Tibial artery (tissue), 4 donors: ENCODE measurements at regions not wholly inside any gene's neighbourhood (a gene's known extent, or its start where the extent isn't known, plus 50 kb on each side); places are given as distances from the start of the nearest gene placed in this dataset.

Source experiments
- DNase-seq, 2 donors: peaks; one replicate each; pipeline ENCODE4 v3.0.0-alpha.2; 2019
- H3K27ac ChIP-seq, 2 donors: fragments of 200-600 bp; sonication (generic) in 1 of 2; 1 replicate in 1 of 2; 2 replicates in 1 of 2; pipeline ENCODE4 v1.5.1; 2018 to 2019; ENCODE audit warnings: mild to moderate bottlenecking in 1 of 2
- H3K27me3 ChIP-seq, 2 donors: fragments of 200-600 bp; sonication (generic) in 1 of 2; one replicate each; pipeline versions ENCODE4 v1.5.1 to v1.6.0; 2016 to 2019
- H3K36me3 ChIP-seq, 3 donors: fragments of 200-600 bp; sonication (generic) in 2 of 3; one replicate each; pipeline ENCODE4 v1.5.1; 2016 to 2019; ENCODE audit warnings: mild to moderate bottlenecking in 2 of 3
- H3K4me1 ChIP-seq, 4 donors: fragments of 200-600 bp; sonication (generic) in 2 of 4; 1 replicate in 3 of 4; 2 replicates in 1 of 4; pipeline ENCODE4 v1.5.1; 2016 to 2019
- H3K4me3 ChIP-seq, 2 donors: fragments of 200-600 bp; sonication (generic) in 1 of 2; 1 replicate in 1 of 2; 2 replicates in 1 of 2; pipeline ENCODE4 v1.5.1; 2018 to 2019; ENCODE audit warnings: mild to moderate bottlenecking in 2 of 2
- H3K9me3 ChIP-seq, 3 donors: fragments of 200-600 bp; sonication (generic) in 1 of 3; one replicate each; pipeline ENCODE4 v1.5.1; 2016 to 2019
- CTCF ChIP-seq, 2 experiments: fragments of 200-600 bp in 1 of 2; fragments of 450-650 bp in 1 of 2; IDR thresholded peaks; one replicate each; pipeline ENCODE4 v1.5.1; 2017 to 2019; ENCODE audit warnings: antibody characterized with exemption in 2 of 2, mild to moderate bottlenecking in 1 of 2, moderate library complexity in 1 of 2
- intact Hi-C: fragments of 100-400 bp; cut with DNase I; formaldehyde crosslinking; loops from one replicate; pipeline ENCODE4 v1.15.0; 2023; ENCODE audit warnings: low total_unique reads

GRCh38 chr18:24949908-24950307 lies 402.1 kb downstream of the ZNF521 start:
- no peaks in the 10 kb centered on the region for H3K36me3 ChIP-seq
- H3K27me3 ChIP-seq, result no peaks in the 10 kb centered on the region
- H3K4me3 ChIP-seq, result no peak overlapping the region
- TF ChIP-seq CTCF (IDR thresholded peaks at IDR 0.05), result no peak
- no peak overlapping the region for H3K27ac ChIP-seq
- no peak for DNase-seq
- H3K9me3 ChIP-seq, result no peaks in the 10 kb centered on the region
- intact Hi-C loops, result no loop called here
- H3K4me1 ChIP-seq, result no peaks in the 10 kb centered on the region

DNA sequence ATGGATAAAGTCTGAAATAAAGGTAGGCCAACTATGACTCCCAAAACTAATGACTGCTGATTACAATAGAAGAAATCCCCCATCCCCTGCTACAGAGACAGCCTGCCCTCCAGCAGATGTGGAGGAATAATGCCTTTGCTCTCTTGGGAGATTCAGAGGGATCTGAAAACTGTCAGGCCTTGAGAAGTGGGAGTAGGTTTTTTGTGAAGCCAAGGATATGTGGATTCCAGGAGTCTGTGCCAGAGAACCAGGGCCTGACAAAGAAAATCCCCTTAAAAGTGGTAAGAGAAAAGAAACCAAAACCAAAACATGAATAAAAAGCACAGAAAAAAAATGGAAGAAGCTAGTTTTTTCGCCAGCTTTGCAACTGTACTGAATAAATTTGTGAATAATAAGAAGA lies 397.6 kb downstream of the ZNF521 start:
- Histone ChIP-seq H3K27ac (no peak overlapping the region), H3K27me3 (no peaks in the 10 kb centered on the region), H3K4me1 (no peaks in the 10 kb centered on the region), H3K36me3 (no peaks in the 10 kb centered on the region), H3K9me3 (no peaks in the 10 kb centered on the region), H3K4me3 (no peak overlapping the region)
- no peak for DNase-seq
- TF ChIP-seq CTCF (IDR thresholded peaks at IDR 0.05), result no peak
- intact Hi-C loops, result no loop called here

DNA sequence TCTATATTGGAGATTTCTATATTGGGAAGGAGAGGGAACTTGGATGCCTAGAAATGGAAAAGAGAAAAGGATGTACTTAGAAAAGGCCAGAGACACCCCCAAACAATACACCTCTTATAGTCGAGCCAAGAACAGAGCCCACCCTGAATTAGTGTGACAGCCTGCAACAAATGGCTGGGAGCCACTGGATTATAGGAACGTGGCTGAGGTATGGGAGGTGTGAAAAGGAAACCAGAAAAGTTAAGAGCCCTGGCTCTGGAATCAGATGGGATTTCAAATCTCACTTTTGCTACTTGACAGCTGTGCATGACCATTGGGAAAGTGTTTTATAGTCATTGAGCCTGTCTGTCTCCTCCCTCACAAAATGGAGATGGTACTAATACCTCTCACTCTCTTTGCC lies 394.0 kb downstream of the ZNF521 start:
- H3K4me1 ChIP-seq, result no peaks in the 10 kb centered on the region
- intact Hi-C loops, result no loop called here
- H3K4me3 ChIP-seq, result no peak overlapping the region
- no peaks in the 10 kb centered on the region for H3K9me3 ChIP-seq
- no peak overlapping the region for H3K27ac ChIP-seq
- DNase-seq, result no peak
- no peaks in the 10 kb centered on the region for H3K27me3 ChIP-seq
- no peaks in the 10 kb centered on the region for H3K36me3 ChIP-seq
- TF ChIP-seq CTCF (IDR thresholded peaks at IDR 0.05), result no peak

DNA sequence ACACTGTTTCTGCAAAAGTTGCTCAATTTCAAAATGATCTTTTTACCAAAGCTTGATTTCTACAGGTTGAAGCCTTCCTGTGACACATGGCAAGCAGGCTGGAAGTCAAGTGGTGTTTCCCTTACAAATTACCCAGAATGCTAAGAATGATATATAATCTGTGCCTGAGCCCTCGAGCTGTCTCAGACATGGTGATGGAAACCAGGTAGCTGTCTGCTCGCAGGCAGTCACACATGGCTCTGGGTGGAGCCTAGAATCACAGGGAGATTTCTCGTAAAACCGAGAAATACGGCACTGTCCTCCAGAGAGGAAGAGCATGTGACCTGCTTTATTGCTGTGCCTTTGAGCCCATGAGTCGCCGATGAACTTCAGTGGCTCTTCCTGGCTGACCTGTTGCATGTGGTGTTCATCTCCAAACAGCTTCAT lies 392.9 kb downstream of the ZNF521 start:
- Histone ChIP-seq H3K27ac (no peak overlapping the region), H3K36me3 (no peaks in the 10 kb centered on the region), H3K27me3 (no peaks in the 10 kb centered on the region), H3K4me3 (no peak overlapping the region), H3K9me3 (no peaks in the 10 kb centered on the region), H3K4me1 (no peaks in the 10 kb centered on the region)
- intact Hi-C loops, result no loop called here
- no peak for TF ChIP-seq CTCF (IDR thresholded peaks at IDR 0.05)
- no peak for DNase-seq

- Histone ChIP-seq H3K27me3 (no peaks in the 10 kb centered on the region), H3K4me3 (no peak overlapping the region), H3K27ac (no peak overlapping the region), H3K4me1 (no peaks in the 10 kb centered on the region), H3K9me3 (no peaks in the 10 kb centered on the region), H3K36me3 (no peaks in the 10 kb centered on the region)
- intact Hi-C loops, result no loop called here
- DNase-seq, result no peak
- no peak for TF ChIP-seq CTCF (IDR thresholded peaks at IDR 0.05)
Observed at GRCh38 chr18:24964216-24964615, 387.8 kb downstream of the ZNF521 start.

DNA sequence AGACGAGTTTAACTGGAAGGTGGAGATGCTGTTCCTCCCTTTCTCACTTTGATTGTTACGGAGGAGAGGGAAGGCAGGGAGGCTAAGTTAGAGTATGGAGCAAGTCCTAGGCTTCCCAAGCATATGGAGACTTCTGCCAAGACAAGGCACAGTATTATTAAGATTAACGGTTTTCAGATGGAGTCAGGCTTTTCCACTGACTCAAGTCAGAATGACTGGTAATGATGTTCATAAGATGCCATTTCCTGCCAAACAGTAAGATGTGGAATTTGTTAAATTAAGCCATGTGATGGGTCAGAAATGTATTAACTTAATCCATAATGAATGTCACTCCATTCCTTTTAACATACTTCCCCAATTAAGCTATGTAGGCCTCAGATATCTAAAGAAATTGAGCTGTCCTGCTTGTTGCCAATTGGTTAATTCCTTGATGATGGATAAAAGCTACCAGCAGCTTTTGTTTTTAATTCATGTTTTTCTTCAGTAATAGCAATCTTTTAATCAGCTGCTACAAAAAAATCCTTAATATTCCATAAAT lies 383.7 kb downstream of the ZNF521 start:
- no peak overlapping the region for H3K4me3 ChIP-seq
- no peaks in the 10 kb centered on the region for H3K4me1 ChIP-seq
- H3K27me3 ChIP-seq, result no peaks in the 10 kb centered on the region
- intact Hi-C loops, result no loop called here
- H3K27ac ChIP-seq, result no peak overlapping the region
- no peak for DNase-seq
- H3K36me3 ChIP-seq, result no peaks in the 10 kb centered on the region
- H3K9me3 ChIP-seq, result no peaks in the 10 kb centered on the region
- TF ChIP-seq CTCF (IDR thresholded peaks at IDR 0.05), result no peak
